DND-41 (cell line): ENCODE measurements at regions not wholly inside any gene's neighbourhood (a gene's known extent, or its start where the extent isn't known, plus 50 kb on each side); places are given as distances from the start of the nearest gene placed in this dataset.

ENCODE experiments used
- CTCF ChIP-seq: IDR thresholded peaks from 2 replicates; pipeline ENCODE4 v1.5.1; 2012; ENCODE audit warnings: borderline replicate concordance, low read length, moderate library complexity, mild to moderate bottlenecking; ENCODE audit not compliant: poor library complexity, severe bottlenecking; ENCODE audit errors: extremely low read depth
- EZH2 ChIP-seq: IDR thresholded peaks from 3 replicates; pipeline ENCODE4 v1.6.1; 2012; ENCODE audit warnings: borderline replicate concordance, low read depth, mild to moderate bottlenecking, moderate library complexity, low read length, inconsistent platforms; ENCODE audit not compliant: severe bottlenecking

DNA sequence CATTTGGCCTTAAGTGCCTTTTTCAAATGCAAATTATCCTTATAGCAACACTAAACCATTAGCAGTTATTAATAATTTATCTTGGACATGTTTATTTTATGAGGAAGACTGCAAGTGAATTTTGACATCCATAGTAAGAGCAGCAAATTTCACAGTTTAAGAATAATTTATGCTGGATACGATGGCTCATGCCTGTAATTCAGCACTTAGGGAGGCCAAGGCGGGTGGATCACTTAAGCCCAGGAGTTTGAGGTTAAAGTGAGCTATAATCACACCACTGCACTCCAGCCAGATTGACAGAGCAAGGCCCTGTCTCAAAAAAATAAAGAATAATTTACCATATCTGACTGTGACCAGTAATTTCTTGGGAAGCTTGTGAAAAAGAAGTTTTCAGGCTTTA lies 286.2 kb downstream of the TMX3 start:
- TF ChIP-seq EZH2: no peak
- TF ChIP-seq CTCF: no peak
